Smooth muscle cell of the brain vasculature (primary cell): ENCODE measurements at regions not wholly inside any gene's neighbourhood (a gene's known extent, or its start where the extent isn't known, plus 50 kb on each side); places are given as distances from the start of the nearest gene placed in this dataset.
"Not testable (repeated sequence)": the region's sequence is repeated elsewhere in the genome, so short reads cannot be mapped to it uniquely, and the experiment has no call there.

Source experiments
- DNase-seq: peaks from one replicate; pipeline ENCODE4 v3.0.0-alpha.2; 2012; ENCODE audit warnings: low read depth, low spot score

- no peak for DNase-seq
Measured at GRCh38 chr18:54662986-54663385, 71.9 kb downstream of the DYNAP start.

DNA sequence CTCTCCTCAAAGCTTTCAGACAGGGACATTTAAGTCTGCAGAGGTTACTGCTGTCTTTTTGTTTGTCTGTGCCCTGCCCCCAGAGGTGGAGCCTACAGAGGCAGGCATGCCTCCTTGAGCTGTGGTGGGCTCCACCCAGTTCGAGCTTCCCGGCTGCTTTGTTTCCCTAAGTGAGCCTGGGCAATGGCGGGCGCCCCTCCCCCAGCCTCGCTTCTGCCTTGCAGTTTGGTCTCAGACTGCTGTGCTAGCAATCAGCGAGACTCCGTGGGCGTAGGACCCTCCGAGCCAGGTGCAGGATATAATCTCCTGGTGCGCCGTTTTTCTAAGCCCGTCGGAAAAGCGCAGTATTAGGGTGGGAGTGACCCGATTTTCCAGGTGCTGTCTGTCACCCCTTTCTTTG, 78.7 kb downstream of the DYNAP start:
- DNase-seq = not testable (repeated sequence)

- peak; percentile 20 for DNase-seq
Measured at GRCh38 chr18:54671291-54671881, 80.3 kb downstream of the DYNAP start.

DNA sequence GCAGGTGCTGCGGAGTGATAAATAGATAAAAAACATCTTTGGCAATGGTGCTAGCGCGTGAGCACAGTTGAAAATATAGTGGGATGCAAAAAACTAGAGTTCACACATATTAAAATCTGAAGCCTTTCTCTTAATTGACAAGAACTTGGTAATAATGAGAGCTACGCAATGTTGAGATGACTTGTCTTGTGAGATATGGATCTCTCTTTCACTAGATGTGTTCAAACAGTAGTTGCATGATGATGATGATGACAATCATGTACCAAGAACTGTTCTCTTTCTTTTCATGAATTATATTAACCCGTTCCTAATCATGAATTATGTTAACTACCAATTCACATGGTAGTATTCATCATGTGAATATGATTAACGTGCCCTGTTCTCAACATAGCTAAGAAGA, 81.1 kb downstream of the DYNAP start:
- no peak for DNase-seq

- DNase-seq = no peak
Measured at GRCh38 chr18:54672846-54673475, 81.9 kb downstream of the DYNAP start.

GRCh38 chr18:54673936-54674335, 82.9 kb downstream of the DYNAP start:
- no peak for DNase-seq

GRCh38 chr18:54675076-54675475, 84.0 kb downstream of the DYNAP start:
- no peak for DNase-seq

GRCh38 chr18:54679318-54680149, 88.5 kb downstream of the DYNAP start:
- DNase-seq = peak; percentile 52

- peak; percentile 61 for DNase-seq
Measured at GRCh38 chr18:54684784-54685183, 93.7 kb downstream of the DYNAP start.

DNA sequence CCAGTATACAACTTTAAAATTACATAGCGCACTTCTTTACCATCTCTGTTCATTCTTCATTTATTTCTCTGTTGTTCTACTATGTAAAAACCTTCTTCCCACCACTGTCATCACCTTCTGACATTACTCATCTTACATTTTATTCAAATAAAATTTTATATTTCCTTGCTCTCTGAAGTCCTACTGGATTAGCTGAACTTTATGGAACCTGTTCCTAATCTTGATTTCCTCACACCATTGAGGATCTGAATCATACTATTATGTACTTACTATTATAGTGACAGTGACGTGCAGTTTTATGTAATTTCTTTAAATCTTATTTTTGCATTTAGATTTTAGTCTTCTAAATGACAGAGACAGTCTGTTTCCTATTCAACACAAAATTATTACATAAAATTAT, 98.3 kb downstream of the DYNAP start:
- no peak for DNase-seq

GRCh38 chr18:54690198-54690597, 99.2 kb downstream of the DYNAP start:
- no peak for DNase-seq

DNA sequence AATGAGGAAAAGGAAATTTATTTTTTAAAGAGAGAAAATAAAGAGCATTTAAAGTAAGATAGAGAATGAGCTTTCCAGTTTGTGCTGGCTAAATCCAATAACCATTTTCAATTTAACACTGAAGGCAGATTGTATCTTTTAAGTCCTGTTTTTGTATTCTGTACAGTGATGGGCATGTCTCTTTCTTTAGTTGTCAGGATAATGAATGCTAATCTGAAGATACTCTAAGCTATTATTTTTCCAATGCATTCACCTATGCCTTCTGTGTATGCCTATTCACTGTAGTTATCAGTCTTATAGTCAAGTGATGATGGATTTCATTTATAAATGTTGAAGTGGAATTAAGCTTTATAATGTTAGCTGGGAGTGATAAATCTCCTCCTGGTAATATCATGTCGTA, 101.4 kb downstream of the DYNAP start:
- DNase-seq = no peak

DNA sequence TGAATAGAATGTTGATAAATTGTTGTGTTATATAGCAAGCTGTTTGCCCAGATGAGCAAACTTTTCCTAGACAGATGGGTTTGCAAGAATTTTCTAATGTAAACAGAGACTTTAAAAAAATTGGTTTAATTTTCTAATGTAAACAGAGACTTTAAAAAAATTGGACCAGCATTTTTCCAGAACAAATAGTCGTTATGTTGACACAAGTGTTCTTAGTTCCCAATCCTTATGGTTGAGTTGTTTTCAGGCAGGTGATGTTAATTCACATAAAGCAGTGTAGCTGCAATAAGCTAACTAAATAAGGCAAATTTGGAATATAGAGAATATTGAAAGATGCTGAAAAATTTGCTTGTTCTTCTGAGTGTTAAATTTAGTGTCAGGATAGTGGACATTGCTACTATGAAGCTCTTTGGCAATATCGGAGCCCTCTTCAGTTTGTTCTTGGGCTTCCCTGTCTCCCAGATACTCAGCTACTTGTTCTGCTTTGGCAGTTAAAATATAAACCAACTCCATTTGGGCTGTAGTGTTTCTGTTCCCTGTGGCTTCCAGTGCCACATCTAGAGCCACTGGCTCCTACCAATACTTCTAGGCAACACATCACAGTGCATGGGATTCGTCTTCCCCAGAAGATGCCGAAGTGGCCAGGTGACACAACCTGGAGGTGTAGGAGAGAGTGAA, 105.7 kb downstream of the DYNAP start:
- DNase-seq = no peak

DNA sequence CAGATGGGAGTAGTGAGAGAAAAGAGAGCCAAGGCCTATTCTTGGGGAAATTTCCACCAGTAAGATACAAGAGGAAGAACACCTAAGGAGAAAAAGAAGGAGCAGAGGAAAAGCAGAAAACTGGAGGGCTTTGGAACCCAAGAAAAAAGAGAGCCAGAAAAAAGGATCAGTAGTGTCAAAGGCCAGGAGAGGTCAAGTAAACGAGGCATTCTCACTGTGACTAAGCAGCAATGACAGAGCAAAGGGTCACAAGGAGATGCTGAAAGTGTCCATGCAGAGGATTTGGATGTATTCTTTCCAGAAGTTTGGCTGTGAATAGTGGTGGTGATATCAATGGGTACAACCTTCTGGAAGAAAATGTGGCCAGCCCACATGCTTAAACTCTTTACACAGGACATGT, 109.5 kb downstream of the DYNAP start:
- no peak for DNase-seq

DNA sequence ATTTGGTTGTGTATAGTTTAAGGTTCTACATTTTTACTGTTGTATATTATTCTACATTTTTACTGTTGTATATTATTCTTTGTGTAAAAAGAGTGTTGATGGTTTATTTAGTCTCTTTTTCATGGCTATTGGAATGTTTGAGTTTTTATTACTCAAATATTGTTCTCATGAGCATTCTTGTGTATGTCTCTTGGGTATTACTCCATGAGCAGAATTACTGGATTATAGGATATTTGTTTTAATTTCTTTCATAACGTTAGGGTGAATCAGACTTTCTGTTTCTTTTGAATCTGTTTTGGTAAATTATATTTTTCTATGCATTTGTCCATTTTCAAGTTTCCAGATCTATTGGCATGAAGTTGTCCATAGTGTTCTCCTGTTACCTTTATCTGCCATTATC, 111.6 kb downstream of the DYNAP start:
- no peak for DNase-seq

DNA sequence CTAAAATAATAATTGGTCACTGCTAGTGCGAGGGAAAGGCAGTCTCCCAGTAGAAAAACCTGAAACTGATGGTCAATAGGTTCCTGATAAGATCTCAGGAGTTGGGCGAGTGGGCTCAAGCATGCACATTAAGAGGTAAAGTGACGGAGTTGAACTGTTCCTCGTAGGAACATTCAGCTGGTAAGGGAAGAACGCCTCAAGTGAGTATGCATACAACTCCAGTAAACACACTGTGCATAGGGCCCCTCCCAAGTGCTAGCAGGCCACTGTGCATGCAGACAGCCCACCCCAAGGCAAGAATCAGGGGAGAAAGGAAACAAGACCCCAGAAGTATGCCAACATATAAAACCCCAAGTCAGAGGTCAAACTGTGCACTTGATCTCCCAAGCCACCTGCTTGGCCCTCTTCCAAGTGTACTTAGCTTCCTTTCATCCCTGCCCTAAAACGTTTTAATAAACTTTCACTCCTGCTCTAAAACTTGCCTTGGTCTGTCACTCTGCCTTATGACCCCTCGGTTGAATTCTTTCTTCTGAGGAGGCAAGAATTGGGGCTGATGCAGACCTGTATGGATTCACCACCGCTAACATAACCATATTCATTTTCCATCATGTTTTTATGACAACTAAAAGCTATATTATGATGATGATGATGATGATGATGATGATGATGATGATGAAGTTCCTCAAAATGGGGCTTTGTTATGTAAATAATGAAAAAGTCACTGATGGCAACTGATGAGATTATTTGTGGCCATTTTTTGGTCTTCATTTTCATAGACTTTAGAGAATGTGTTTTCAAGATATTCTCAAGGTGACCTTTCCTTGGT, 118.0 kb upstream of the RAB27B start:
- no peak for DNase-seq

- DNase-seq = no peak
Measured at GRCh38 chr18:54710900-54711281, 117.4 kb upstream of the RAB27B start.

GRCh38 chr18:54712306-54712705, 116.0 kb upstream of the RAB27B start:
- DNase-seq = peak; percentile 74

- no peak for DNase-seq
Measured at GRCh38 chr18:54712758-54713157, 115.5 kb upstream of the RAB27B start.

DNA sequence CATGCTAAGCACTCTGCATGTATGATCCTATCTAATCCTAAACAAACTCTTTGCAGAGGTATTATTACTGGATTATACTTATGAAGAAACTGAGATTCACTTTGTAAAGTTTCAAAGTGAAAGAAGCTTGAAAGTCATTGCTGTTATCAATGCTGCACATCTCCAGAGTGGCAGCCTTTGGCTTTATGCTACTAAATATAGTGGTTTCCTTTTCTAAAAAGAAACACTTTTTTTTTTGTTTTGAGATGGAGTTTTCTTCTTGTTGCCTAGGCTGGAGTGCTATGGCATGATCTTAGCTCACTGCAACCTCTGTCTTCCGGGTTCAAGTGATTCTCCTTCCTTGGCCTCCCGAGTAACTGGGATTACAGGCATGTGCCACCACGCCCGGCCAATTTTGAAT, 114.9 kb upstream of the RAB27B start:
- DNase-seq = no peak

DNA sequence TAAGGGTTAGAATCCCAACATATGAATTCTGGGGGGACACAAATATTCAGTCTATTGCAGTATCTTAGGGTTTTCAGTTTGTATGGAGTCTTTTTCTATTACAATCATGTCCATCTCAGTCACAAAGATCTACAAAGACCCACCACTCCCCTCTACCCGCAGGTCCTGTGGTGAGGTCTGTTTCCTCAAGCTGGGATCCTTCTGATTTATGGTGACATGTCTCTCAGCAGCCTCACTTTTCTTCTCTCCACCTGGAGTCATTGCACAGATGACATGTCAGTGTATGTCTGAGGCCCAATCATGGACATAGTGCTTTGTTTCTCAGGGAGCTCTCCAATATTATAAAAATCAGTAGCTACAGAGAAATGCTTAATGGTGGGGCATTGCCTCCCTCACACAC, 113.4 kb upstream of the RAB27B start:
- no peak for DNase-seq

GRCh38 chr18:54716586-54716985, 111.7 kb upstream of the RAB27B start:
- DNase-seq = no peak
